ENCODE measurements at regions not wholly inside any gene's neighbourhood (a gene's known extent, or its start where the extent isn't known, plus 50 kb on each side); places are given as distances from the start of the nearest gene placed in this dataset.
"Not testable (repeated sequence)": the region's sequence is repeated elsewhere in the genome, so short reads cannot be mapped to it uniquely, and the experiment has no call there.

DNA sequence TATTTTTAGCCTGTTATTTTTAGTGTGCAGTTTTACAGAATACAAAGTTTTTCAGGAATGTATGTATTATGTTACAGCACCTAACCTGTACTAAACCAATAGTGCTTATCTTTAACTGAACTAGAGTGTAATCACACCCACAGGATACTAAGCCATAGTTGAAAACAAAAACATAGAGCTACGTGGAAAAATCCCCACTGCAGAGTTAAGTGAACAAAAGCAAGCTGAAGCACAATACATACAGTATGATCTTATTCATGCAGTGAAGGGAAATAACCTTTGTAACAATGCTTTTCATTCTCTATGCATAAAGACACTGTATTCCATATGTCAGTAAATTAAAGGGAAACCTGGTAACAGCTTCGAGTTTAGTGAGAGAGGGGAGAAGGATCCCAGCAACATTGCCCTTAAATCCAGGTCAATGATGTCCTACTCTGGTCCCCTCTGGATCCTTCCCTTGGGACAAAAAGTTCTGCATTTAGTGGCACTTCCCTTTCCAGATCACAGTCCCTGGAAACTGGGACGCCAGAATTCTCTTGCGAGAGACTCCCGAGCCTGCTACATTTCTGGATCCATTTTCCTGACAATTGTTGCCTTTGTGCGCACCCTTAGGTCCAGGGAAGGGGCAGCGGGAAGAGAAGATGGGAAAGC, 121.3 kb upstream of the CCND2 start:
- no peaks in the 10 kb centered on the region for H3K9me3 ChIP-seq (ENCODE audit: control insufficient read depth, low read length)
- Mint-ChIP-seq H3K27ac (no peak overlapping the region), H3K9me3 (peaks cover 10% of the 10 kb centered on the region), H3K4me3 (no peak overlapping the region), H3K4me1 (peaks cover 29% of the 10 kb centered on the region), H3K36me3 (ENCODE audit: low read depth) (peaks cover 2% of the 10 kb centered on the region), H3K27me3 (ENCODE audit: insufficient read depth) (peaks cover 28% of the 10 kb centered on the region)
- no peak overlapping the region for H3K9ac ChIP-seq (ENCODE audit: extremely low read depth, low read length, poor library complexity, severe bottlenecking)
- TF ChIP-seq, protein P1, sequence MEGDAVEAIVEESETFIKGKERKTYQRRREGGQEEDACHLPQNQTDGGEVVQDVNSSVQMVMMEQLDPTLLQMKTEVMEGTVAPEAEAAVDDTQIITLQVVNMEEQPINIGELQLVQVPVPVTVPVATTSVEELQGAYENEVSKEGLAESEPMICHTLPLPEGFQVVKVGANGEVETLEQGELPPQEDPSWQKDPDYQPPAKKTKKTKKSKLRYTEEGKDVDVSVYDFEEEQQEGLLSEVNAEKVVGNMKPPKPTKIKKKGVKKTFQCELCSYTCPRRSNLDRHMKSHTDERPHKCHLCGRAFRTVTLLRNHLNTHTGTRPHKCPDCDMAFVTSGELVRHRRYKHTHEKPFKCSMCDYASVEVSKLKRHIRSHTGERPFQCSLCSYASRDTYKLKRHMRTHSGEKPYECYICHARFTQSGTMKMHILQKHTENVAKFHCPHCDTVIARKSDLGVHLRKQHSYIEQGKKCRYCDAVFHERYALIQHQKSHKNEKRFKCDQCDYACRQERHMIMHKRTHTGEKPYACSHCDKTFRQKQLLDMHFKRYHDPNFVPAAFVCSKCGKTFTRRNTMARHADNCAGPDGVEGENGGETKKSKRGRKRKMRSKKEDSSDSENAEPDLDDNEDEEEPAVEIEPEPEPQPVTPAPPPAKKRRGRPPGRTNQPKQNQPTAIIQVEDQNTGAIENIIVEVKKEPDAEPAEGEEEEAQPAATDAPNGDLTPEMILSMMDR (conservative IDR thresholded peaks at IDR 0.05) = peak; percentile 42
- no peak overlapping the region for H3K27ac ChIP-seq (ENCODE audit: low read depth, low read length)
- 90 to 91% methylated on average over 5 to 7 of the region's 7 CpGs for WGBS, 2 experiments (ENCODE audit: insufficient coverage in 1 of 2, insufficient read length in 1 of 2)
- no peaks in the 10 kb centered on the region for H3K27me3 ChIP-seq (ENCODE audit: control insufficient read depth, insufficient read depth, low read length, poor library complexity, severe bottlenecking)
- no peak overlapping the region for H3K4me3 ChIP-seq (ENCODE audit: low read length)
- H3K4me1 ChIP-seq (ENCODE audit: control insufficient read depth, insufficient read depth, low read length) = no peaks in the 10 kb centered on the region
- peak; percentile 27 for DNase-seq
- no peaks in the 10 kb centered on the region for H3K36me3 ChIP-seq (ENCODE audit: control insufficient read depth, insufficient read depth, low read length)

DNA sequence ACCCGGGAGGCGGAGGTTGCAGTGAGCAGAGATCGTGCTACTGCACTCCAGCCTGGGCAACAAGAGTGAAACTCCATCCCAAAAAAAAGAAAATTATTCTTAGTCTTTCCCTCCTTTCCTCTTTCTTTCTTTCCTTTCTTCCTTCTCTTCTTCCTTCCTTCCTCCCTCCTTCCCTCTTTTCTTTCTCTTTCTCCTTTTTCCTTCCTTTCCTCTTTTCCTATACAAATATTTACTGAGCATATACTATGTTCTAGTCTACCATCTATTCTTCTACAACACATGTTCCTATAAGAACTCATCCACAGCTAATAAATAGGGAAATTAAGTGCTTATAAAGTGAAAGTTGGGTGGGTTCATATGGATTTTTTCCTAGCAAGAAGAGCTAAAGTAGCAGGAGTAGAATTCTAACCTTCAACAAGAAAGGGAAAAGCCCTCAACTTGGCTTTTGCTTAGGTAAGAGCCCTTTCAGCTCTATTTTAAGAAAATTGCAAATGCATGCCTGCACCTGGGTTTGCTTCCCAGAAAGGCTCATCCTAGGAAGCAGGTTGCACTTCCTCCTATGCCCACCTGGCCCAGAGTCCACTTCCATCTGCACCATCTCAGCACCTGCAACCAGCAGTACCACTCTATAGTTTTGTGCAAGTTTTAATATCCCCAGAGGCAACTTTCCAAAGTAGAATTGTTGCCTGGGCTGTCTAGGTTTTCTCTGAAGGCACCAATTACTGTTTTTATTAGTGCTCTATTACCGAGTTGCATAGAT, 122.0 kb upstream of the CCND2 start:
- Histone ChIP-seq H3K9ac (ENCODE audit: extremely low read depth, low read length, poor library complexity, severe bottlenecking) (no peak overlapping the region), H3K36me3 (ENCODE audit: control insufficient read depth, insufficient read depth, low read length) (no peaks in the 10 kb centered on the region), H3K4me3 (ENCODE audit: low read length) (no peak overlapping the region), H3K27ac (ENCODE audit: low read depth, low read length) (no peak overlapping the region), H3K4me1 (ENCODE audit: control insufficient read depth, insufficient read depth, low read length) (no peaks in the 10 kb centered on the region), H3K27me3 (ENCODE audit: control insufficient read depth, insufficient read depth, low read length, poor library complexity, severe bottlenecking) (peaks cover 2% of the 10 kb centered on the region), H3K9me3 (ENCODE audit: control insufficient read depth, low read length) (no peaks in the 10 kb centered on the region)
- 92 to 93% methylated on average over 3 to 4 of the region's 4 CpGs for WGBS, 2 experiments (ENCODE audit: insufficient coverage in 1 of 2, insufficient read length in 1 of 2)
- peak; percentile 39 for DNase-seq
- Mint-ChIP-seq H3K36me3 (ENCODE audit: low read depth) (peaks cover 2% of the 10 kb centered on the region), H3K27ac (no peak overlapping the region), H3K27me3 (ENCODE audit: insufficient read depth) (peaks cover 36% of the 10 kb centered on the region), H3K9me3 (peaks cover 10% of the 10 kb centered on the region), H3K4me1 (peaks cover 29% of the 10 kb centered on the region), H3K4me3 (no peak overlapping the region)
- TF ChIP-seq, protein P1 (conservative IDR thresholded peaks at IDR 0.05) = peak; percentile 57

DNA sequence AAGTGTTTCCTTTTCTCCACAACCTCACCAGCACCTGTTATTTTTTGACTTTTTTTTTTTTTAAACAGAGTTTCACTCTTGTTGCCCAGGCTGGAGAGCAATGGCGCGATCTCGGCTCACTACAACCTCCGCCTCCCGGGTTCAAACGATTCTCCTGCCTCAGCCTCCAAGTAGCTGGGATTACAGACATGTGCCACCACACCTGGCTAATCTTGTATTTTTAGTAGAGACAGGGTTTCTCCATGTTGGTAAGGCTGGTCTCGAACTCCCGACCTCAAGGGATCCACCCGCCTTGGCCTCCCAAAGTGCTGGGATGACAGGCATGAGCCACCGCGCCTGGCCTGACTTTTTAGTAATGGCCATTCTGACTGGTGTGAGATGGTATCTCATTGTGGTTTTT, 123.2 kb upstream of the CCND2 start:
- H3K27ac Mint-ChIP-seq; H3K9ac ChIP-seq (ENCODE audit: extremely low read depth, low read length, poor library complexity, severe bottlenecking); H3K4me3 ChIP-seq (ENCODE audit: low read length); H3K9me3 ChIP-seq (ENCODE audit: control insufficient read depth, low read length); H3K4me1 ChIP-seq (ENCODE audit: control insufficient read depth, insufficient read depth, low read length); H3K36me3 Mint-ChIP-seq (ENCODE audit: low read depth); H3K4me3 Mint-ChIP-seq; H3K9me3 Mint-ChIP-seq; H3K36me3 ChIP-seq (ENCODE audit: control insufficient read depth, insufficient read depth, low read length); H3K27ac ChIP-seq (ENCODE audit: low read depth, low read length); DNase-seq: not testable (repeated sequence)
- WGBS, 2 experiments (ENCODE audit: insufficient coverage in 1 of 2, insufficient read length in 1 of 2) = 87 to 91% methylated on average over 5 to 11 of the region's 11 CpGs
- peaks cover 39% of the 10 kb centered on the region for H3K4me1 Mint-ChIP-seq
- peaks cover 47% of the 10 kb centered on the region for H3K27me3 Mint-ChIP-seq (ENCODE audit: insufficient read depth)
- H3K27me3 ChIP-seq (ENCODE audit: control insufficient read depth, insufficient read depth, low read length, poor library complexity, severe bottlenecking) = peaks cover 14% of the 10 kb centered on the region

Data from endodermal cell (in vitro differentiated cells).